Osteoblast (primary cell): ENCODE measurements at regions not wholly inside any gene's neighbourhood (a gene's known extent, or its start where the extent isn't known, plus 50 kb on each side); places are given as distances from the start of the nearest gene placed in this dataset.

Source experiments
- DNase-seq: peaks from one replicate; pipeline ENCODE4 v3.0.0; 2011; ENCODE audit warnings: low spot score, mixed read lengths; ENCODE audit not compliant: insufficient read length; ENCODE audit errors: missing footprints
- H2AFZ ChIP-seq: 2 replicates; pipeline ENCODE4 v1.6.0; 2011; ENCODE audit warnings: mild to moderate bottlenecking, low read length
- H3K27ac ChIP-seq: 2 replicates; pipeline ENCODE4 v1.5.1; 2011; ENCODE audit warnings: mild to moderate bottlenecking, low read depth, low read length, moderate library complexity
- H3K27me3 ChIP-seq: 2 replicates; pipeline ENCODE4 v1.6.0; 2012; ENCODE audit warnings: mild to moderate bottlenecking, control low read depth, inconsistent platforms, low read length, moderate library complexity; ENCODE audit not compliant: insufficient read depth
- H3K36me3 ChIP-seq: 2 replicates; pipeline ENCODE4 v1.5.1; 2011; ENCODE audit warnings: mild to moderate bottlenecking, low read length, control low read depth, moderate library complexity; ENCODE audit not compliant: insufficient read depth
- H3K4me1 ChIP-seq: 2 replicates; pipeline ENCODE4 v1.5.1; 2011; ENCODE audit warnings: mild to moderate bottlenecking, low read length, control low read depth, moderate library complexity; ENCODE audit not compliant: insufficient read depth
- H3K4me2 ChIP-seq: 2 replicates; pipeline ENCODE4 v1.6.0; 2011; ENCODE audit warnings: mild to moderate bottlenecking, low read length; ENCODE audit not compliant: insufficient read depth
- H3K4me3 ChIP-seq: fragments of 200-600 bp; sonication (generic); 3 replicates; pipeline ENCODE4 v1.5.1; 2012; ENCODE audit warnings: mild to moderate bottlenecking, low read length, inconsistent platforms; ENCODE audit not compliant: insufficient read depth
- H3K79me2 ChIP-seq: 2 replicates; pipeline ENCODE4 v1.6.0; 2012; ENCODE audit warnings: mild to moderate bottlenecking, low read length, control low read depth, inconsistent platforms; ENCODE audit not compliant: insufficient read depth
- H3K9me3 ChIP-seq: 2 replicates; pipeline ENCODE4 v1.5.1; 2011; ENCODE audit warnings: low read depth, low read length, control low read depth
- H4K20me1 ChIP-seq: 2 replicates; pipeline ENCODE4 v1.6.0; 2012; ENCODE audit warnings: mild to moderate bottlenecking, low read length, control low read depth; ENCODE audit not compliant: insufficient read depth
- TF ChIP-seq, protein P1 (sequence below): IDR thresholded peaks from 2 replicates; pipeline ENCODE4 v1.5.1; 2011; ENCODE audit warnings: mild to moderate bottlenecking, low read depth, low read length, moderate library complexity; ENCODE audit errors: extremely low read depth

DNA sequence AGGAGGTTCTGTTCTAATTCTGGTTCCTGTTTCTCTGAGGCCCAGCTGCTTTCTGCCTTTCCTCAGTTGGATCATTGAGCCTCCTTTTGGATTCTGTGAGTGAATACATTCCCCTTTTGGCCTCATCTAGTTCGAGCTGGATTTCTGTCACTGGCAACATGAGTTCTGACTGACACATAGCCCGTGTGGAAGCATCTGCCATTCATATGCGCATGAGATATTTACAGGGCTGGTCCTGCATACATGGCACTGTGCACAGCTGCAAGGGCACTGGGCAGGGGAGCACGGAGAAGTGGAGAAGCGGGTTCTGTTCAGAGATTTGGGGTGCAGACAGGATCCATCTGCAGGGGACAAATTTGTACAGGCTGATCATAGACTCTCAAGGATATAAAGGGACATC, 352.8 kb downstream of the RPS24 start:
- Histone ChIP-seq H3K4me3 (no peak overlapping the region), H3K27me3 (peaks cover 12% of the 10 kb centered on the region), H3K27ac (no peak overlapping the region), H2AFZ (no peak overlapping the region), H3K4me1 (peaks cover 3% of the 10 kb centered on the region), H3K4me2 (no peak overlapping the region), H3K79me2 (no peaks in the 10 kb centered on the region), H4K20me1 (no peaks in the 10 kb centered on the region), H3K9me3 (no peaks in the 10 kb centered on the region), H3K36me3 (no peaks in the 10 kb centered on the region)
- TF ChIP-seq, protein P1, sequence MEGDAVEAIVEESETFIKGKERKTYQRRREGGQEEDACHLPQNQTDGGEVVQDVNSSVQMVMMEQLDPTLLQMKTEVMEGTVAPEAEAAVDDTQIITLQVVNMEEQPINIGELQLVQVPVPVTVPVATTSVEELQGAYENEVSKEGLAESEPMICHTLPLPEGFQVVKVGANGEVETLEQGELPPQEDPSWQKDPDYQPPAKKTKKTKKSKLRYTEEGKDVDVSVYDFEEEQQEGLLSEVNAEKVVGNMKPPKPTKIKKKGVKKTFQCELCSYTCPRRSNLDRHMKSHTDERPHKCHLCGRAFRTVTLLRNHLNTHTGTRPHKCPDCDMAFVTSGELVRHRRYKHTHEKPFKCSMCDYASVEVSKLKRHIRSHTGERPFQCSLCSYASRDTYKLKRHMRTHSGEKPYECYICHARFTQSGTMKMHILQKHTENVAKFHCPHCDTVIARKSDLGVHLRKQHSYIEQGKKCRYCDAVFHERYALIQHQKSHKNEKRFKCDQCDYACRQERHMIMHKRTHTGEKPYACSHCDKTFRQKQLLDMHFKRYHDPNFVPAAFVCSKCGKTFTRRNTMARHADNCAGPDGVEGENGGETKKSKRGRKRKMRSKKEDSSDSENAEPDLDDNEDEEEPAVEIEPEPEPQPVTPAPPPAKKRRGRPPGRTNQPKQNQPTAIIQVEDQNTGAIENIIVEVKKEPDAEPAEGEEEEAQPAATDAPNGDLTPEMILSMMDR: no peak
- no peak for DNase-seq

DNA sequence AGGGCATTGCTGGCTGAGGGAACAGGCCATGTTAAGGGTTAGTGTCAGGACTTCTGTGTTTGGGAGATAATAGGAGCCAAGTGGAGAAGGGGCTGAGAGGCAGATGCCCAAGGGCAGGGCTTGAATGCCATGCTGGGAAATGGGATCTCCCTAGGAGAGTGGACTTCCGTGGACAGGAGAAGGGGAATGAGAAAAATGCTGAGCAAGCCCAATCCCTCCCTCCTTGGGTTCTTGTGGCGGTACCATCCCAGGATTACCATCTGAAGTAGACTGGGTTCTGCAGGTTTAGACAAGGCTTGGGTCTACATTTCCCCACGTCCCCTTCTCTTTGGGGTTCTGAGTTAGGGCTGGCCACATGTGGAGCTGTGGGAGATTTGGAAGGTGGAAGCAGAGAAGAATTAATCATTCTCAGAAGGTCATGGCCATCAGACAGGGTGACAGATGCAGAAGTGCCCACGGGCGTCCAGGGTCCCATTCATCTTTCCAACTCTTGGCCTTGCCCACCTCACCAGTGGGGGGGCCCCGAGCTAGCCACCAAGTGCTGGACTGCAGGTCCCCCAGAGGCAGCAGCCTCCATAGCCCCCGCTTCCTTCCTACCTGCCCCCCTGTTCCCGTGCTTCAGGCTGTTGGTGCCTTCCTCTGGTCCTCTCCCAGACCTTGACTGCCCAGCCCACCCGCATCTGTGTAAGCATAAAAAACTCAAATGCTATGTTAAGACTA, 354.8 kb downstream of the RPS24 start:
- Histone ChIP-seq H3K79me2 (no peaks in the 10 kb centered on the region), H3K9me3 (no peaks in the 10 kb centered on the region), H3K4me1 (peaks cover 3% of the 10 kb centered on the region), H3K27me3 (peaks cover 12% of the 10 kb centered on the region), H3K36me3 (no peaks in the 10 kb centered on the region), H3K4me3 (no peak overlapping the region), H3K27ac (no peak overlapping the region), H4K20me1 (no peaks in the 10 kb centered on the region), H3K4me2 (no peak overlapping the region), H2AFZ (no peak overlapping the region)
- TF ChIP-seq, protein P1: no peak
- peak; percentile 46 for DNase-seq

DNA sequence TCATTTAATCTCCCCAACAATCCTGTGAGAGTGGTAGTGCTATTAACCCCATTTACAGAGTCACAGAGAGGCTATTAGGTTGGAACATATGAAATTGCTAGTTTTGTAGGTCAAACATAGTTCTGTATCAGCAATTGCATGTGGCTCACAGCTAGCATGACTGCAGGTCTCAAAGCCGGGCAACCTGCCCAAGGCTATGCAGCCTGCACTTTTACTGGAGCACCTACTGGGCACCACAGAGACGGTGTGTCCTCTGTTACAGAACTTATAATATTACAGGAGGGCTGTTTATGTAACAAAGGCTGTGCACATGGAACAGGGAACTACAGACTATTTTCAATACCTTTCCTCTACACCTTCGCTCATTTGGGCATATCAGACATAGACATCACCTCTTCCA, 355.8 kb downstream of the RPS24 start:
- TF ChIP-seq, protein P1: no peak
- peaks cover 12% of the 10 kb centered on the region for H3K27me3 ChIP-seq

DNA sequence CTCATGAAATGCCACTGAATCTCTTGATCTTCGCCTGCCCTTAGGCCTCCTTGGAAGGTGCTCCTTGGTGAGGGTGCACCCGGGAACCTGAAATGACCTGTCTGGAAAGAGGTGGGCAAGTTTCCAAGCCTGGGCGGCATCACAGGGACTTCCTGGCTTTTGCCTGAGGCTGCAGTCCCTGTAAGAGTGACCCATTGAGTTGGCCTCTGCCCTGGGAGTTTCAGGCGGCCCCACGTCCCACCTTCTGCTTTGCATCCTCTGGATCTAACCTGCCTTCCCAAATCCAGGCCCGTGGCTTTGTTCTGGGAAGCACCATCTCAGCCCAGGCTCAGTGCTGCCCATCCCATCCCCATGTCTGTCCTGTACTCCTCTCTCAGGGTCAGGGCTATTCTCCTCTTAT, 356.4 kb downstream of the RPS24 start:
- no peaks in the 10 kb centered on the region for H3K9me3 ChIP-seq
- H3K4me2 ChIP-seq: no peak overlapping the region
- peaks cover 3% of the 10 kb centered on the region for H3K4me1 ChIP-seq
- peaks cover 7% of the 10 kb centered on the region for H3K27me3 ChIP-seq
- DNase-seq: no peak
- TF ChIP-seq, protein P1: no peak
- H3K36me3 ChIP-seq: no peaks in the 10 kb centered on the region
- H3K27ac ChIP-seq: no peak overlapping the region
- H2AFZ ChIP-seq: no peak overlapping the region
- no peak overlapping the region for H3K4me3 ChIP-seq
- H4K20me1 ChIP-seq: no peaks in the 10 kb centered on the region
- no peaks in the 10 kb centered on the region for H3K79me2 ChIP-seq

More for the DNA sequence above, 355.8 kb downstream of the RPS24 start:
- Histone ChIP-seq H4K20me1 (no peaks in the 10 kb centered on the region), H3K36me3 (no peaks in the 10 kb centered on the region), H3K4me3 (no peak overlapping the region), H2AFZ (no peak overlapping the region), H3K4me2 (no peak overlapping the region), H3K79me2 (no peaks in the 10 kb centered on the region), H3K4me1 (peaks cover 3% of the 10 kb centered on the region), H3K27ac (no peak overlapping the region), H3K9me3 (no peaks in the 10 kb centered on the region)
- DNase-seq: no peak
